Activated CD4-positive, alpha-beta T cell treated with anti-CD3 and anti-CD28 coated beads for 4 hours (primary cell): ENCODE measurements at regions not wholly inside any gene's neighbourhood (a gene's known extent, or its start where the extent isn't known, plus 50 kb on each side); places are given as distances from the start of the nearest gene placed in this dataset.
"Not testable (repeated sequence)": the region's sequence is repeated elsewhere in the genome, so short reads cannot be mapped to it uniquely, and the experiment has no call there.

Experiments
- DNase-seq, 2 donors: peaks; one replicate each; pipeline ENCODE4 v3.0.0-alpha.2; 2020

GRCh38 chr12:46084666-46085631, 94.6 kb upstream of the SCAF11 start:
- DNase-seq, result no peak

- no peak for DNase-seq
Observed at GRCh38 chr12:46082490-46083200, 92.3 kb upstream of the SCAF11 start.

GRCh38 chr12:46073321-46073720, 82.9 kb upstream of the SCAF11 start:
- DNase-seq, result no peak

GRCh38 chr12:46071769-46072624, 81.6 kb upstream of the SCAF11 start:
- DNase-seq, result peak; percentile 49 to 56

- DNase-seq, result no peak
Observed at GRCh38 chr12:46071335-46071734, 81.0 kb upstream of the SCAF11 start.

- DNase-seq, result no peak
Observed at GRCh38 chr12:46067094-46067493, 76.7 kb upstream of the SCAF11 start.

- DNase-seq, result no peak
Observed at GRCh38 chr12:46065412-46066166, 75.2 kb upstream of the SCAF11 start.

GRCh38 chr12:46064548-46064947, 74.2 kb upstream of the SCAF11 start:
- no peak for DNase-seq

GRCh38 chr12:46058697-46059096, 68.3 kb upstream of the SCAF11 start:
- DNase-seq, result not testable (repeated sequence)

- DNase-seq, result no peak
Observed at GRCh38 chr12:46050805-46051204, 60.4 kb upstream of the SCAF11 start.

GRCh38 chr12:46049665-46050064, 59.3 kb upstream of the SCAF11 start:
- DNase-seq, result no peak

- no peak for DNase-seq
Observed at GRCh38 chr12:46046436-46046835, 56.1 kb upstream of the SCAF11 start.

GRCh38 chr12:46043972-46044520, 53.7 kb upstream of the SCAF11 start:
- DNase-seq, result no peak
